CD14-positive monocyte (primary cell): ENCODE measurements at regions not wholly inside any gene's neighbourhood (a gene's known extent, or its start where the extent isn't known, plus 50 kb on each side); places are given as distances from the start of the nearest gene placed in this dataset.

Experiments
- DNase-seq, 3 donors: peaks; one replicate each; pipeline ENCODE4 v3.0.0-alpha.2; 2011 to 2022
- H2AFZ ChIP-seq: 2 replicates; pipeline ENCODE4 v1.6.0; 2012; ENCODE audit warnings: mild to moderate bottlenecking, low read depth, low read length, inconsistent platforms; ENCODE audit not compliant: insufficient read depth, poor library complexity, severe bottlenecking
- H3K27ac ChIP-seq, 2 donors: 1 replicate in 1 of 2; 2 replicates in 1 of 2; pipeline ENCODE4 v1.5.1; 2012 to 2013; ENCODE audit warnings: low read length in 2 of 2, control low read depth in 1 of 2, inconsistent platforms in 1 of 2, low read depth in 1 of 2, mild to moderate bottlenecking in 1 of 2
- H3K27me3 ChIP-seq, 2 donors: one replicate each; pipeline versions ENCODE4 v1.6.0 to v1.6.1; 2011 to 2013; ENCODE audit warnings: low read length in 2 of 2; ENCODE audit not compliant: control insufficient read depth in 2 of 2, insufficient read depth in 2 of 2
- H3K36me3 ChIP-seq, 2 donors: replicated peaks in 1 of 2; 1 replicate in 1 of 2; 2 replicates in 1 of 2; pipeline versions ENCODE4 v1.5.1 to v1.6.1; 2012 to 2013; ENCODE audit warnings: low read length in 2 of 2, control low read depth in 1 of 2, inconsistent platforms in 1 of 2, mild to moderate bottlenecking in 1 of 2; ENCODE audit not compliant: insufficient read depth in 2 of 2, control insufficient read depth in 1 of 2
- H3K4me1 ChIP-seq, 2 donors: 1 replicate in 1 of 2; 2 replicates in 1 of 2; pipeline versions ENCODE4 v1.5.1 to v1.6.1; 2012 to 2013; ENCODE audit warnings: low read length in 2 of 2, control low read depth in 1 of 2, inconsistent platforms in 1 of 2, mild to moderate bottlenecking in 1 of 2, moderate library complexity in 1 of 2; ENCODE audit not compliant: insufficient read depth in 2 of 2, control insufficient read depth in 1 of 2
- H3K4me2 ChIP-seq: replicated peaks from 2 replicates; pipeline ENCODE3; 2012; ENCODE audit warnings: low read length, moderate library complexity, mild to moderate bottlenecking; ENCODE audit not compliant: poor library complexity, severe bottlenecking; ENCODE audit errors: extremely low read depth
- H3K4me3 ChIP-seq, 3 experiments: fragments of 200-600 bp in 1 of 3; sonication (generic) in 1 of 3; replicated peaks in 1 of 3; 1 replicate in 2 of 3; 2 replicates in 1 of 3; pipeline ENCODE4 v1.5.1; 2011 to 2013; ENCODE audit warnings: low read length in 3 of 3, mild to moderate bottlenecking in 3 of 3, control low read depth in 2 of 3, low read depth in 2 of 3, inconsistent platforms in 1 of 3, moderate library complexity in 1 of 3
- H3K79me2 ChIP-seq: 2 replicates; pipeline ENCODE4 v1.6.0; 2012; ENCODE audit warnings: mild to moderate bottlenecking, control low read depth, inconsistent platforms, low read length, moderate library complexity; ENCODE audit not compliant: insufficient read depth
- H3K9ac ChIP-seq: 2 replicates; pipeline ENCODE4 v1.6.0; 2017; ENCODE audit warnings: low read length, mild to moderate bottlenecking; ENCODE audit not compliant: insufficient read depth, poor library complexity, severe bottlenecking
- H3K9me3 ChIP-seq, 2 donors: replicated peaks in 1 of 2; 1 replicate in 1 of 2; 2 replicates in 1 of 2; pipeline versions ENCODE4 v1.5.1 to v1.6.1; 2012 to 2013; ENCODE audit warnings: low read length in 2 of 2, control low read depth in 1 of 2; ENCODE audit not compliant: control insufficient read depth in 1 of 2, insufficient read depth in 1 of 2
- H4K20me1 ChIP-seq: 2 replicates; pipeline ENCODE4 v1.6.0; 2012; ENCODE audit warnings: mild to moderate bottlenecking, low read length, control low read depth, moderate library complexity; ENCODE audit not compliant: insufficient read depth
- H3K27ac Mint-ChIP-seq, 7 donors: one replicate each; pipeline ENCODE4 v1.8.0; 2020; ENCODE audit warnings: mild to moderate bottlenecking in 7 of 7, mixed read lengths in 7 of 7, moderate library complexity in 6 of 7, inconsistent platforms in 2 of 7
- H3K27me3 Mint-ChIP-seq, 3 donors: one replicate each; pipeline ENCODE4 v1.8.0; 2021 to 2022; ENCODE audit warnings: low read depth in 3 of 3, mild to moderate bottlenecking in 3 of 3, mixed read lengths in 3 of 3, moderate library complexity in 3 of 3, inconsistent platforms in 1 of 3
- H3K36me3 Mint-ChIP-seq, 2 donors: one replicate each; pipeline ENCODE4 v1.8.0; 2020; ENCODE audit warnings: mixed read lengths in 2 of 2, inconsistent platforms in 1 of 2, mild to moderate bottlenecking in 1 of 2
- H3K4me1 Mint-ChIP-seq: one replicate; pipeline ENCODE4 v1.8.0; 2020; ENCODE audit warnings: mild to moderate bottlenecking, mixed read lengths
- H3K4me3 Mint-ChIP-seq, 2 donors: one replicate each; pipeline ENCODE4 v1.8.0; 2020; ENCODE audit warnings: mild to moderate bottlenecking in 2 of 2, mixed read lengths in 2 of 2, moderate library complexity in 1 of 2
- H3K9me3 Mint-ChIP-seq, 7 donors: one replicate each; pipeline ENCODE4 v1.8.0; 2020 to 2022; ENCODE audit warnings: mixed read lengths in 7 of 7, mild to moderate bottlenecking in 6 of 7, moderate library complexity in 6 of 7, inconsistent platforms in 2 of 7
- WGBS: methylation state at CpG from one replicate; pipeline ENCODE4 v1.1.5; 2013; ENCODE audit warnings: missing lambda C conversion rate; ENCODE audit not compliant: insufficient coverage; 5-methylcytosine and 5-hydroxymethylcytosine counted together
- intact Hi-C, 2 donors: fragments of 100-400 bp; cut with micrococcal nuclease; formaldehyde crosslinking; loops; one replicate each; pipeline versions ENCODE4 v1.15.0 to v1.15.1; 2023
- TF ChIP-seq, protein P1 (sequence below): fragments of 200-600 bp; IDR thresholded peaks from one replicate; pipeline ENCODE4 v1.8.0; 2022; ENCODE audit warnings: antibody characterized with exemption, mild to moderate bottlenecking

GRCh38 chr21:32941263-32941662 is 84.5 kb upstream of the OLIG2 start:
- no peaks in the 10 kb centered on the region for H3K36me3 ChIP-seq
- no peaks in the 10 kb centered on the region for H3K4me1 ChIP-seq
- no peak overlapping the region for H3K27ac Mint-ChIP-seq
- peaks cover 6 to 12% (median 8%) of the 10 kb centered on the region in 7 donors for H3K9me3 Mint-ChIP-seq
- DNase-seq = no peak
- H2AFZ ChIP-seq = no peak overlapping the region
- no peak overlapping the region for H3K4me3 ChIP-seq
- H3K9me3 ChIP-seq = peaks cover 0 to 7% of the 10 kb centered on the region in 2 donors
- no peaks in the 10 kb centered on the region for H3K27me3 ChIP-seq
- H3K4me2 ChIP-seq = no peak overlapping the region
- H3K27me3 Mint-ChIP-seq = peaks cover 6 to 11% (median 6%) of the 10 kb centered on the region in 3 donors
- peaks cover 4% of the 10 kb centered on the region for H3K4me1 Mint-ChIP-seq
- no peaks in the 10 kb centered on the region for H3K36me3 Mint-ChIP-seq
- no peak overlapping the region for H3K9ac ChIP-seq
- TF ChIP-seq, protein P1, sequence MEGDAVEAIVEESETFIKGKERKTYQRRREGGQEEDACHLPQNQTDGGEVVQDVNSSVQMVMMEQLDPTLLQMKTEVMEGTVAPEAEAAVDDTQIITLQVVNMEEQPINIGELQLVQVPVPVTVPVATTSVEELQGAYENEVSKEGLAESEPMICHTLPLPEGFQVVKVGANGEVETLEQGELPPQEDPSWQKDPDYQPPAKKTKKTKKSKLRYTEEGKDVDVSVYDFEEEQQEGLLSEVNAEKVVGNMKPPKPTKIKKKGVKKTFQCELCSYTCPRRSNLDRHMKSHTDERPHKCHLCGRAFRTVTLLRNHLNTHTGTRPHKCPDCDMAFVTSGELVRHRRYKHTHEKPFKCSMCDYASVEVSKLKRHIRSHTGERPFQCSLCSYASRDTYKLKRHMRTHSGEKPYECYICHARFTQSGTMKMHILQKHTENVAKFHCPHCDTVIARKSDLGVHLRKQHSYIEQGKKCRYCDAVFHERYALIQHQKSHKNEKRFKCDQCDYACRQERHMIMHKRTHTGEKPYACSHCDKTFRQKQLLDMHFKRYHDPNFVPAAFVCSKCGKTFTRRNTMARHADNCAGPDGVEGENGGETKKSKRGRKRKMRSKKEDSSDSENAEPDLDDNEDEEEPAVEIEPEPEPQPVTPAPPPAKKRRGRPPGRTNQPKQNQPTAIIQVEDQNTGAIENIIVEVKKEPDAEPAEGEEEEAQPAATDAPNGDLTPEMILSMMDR = no peak
- H4K20me1 ChIP-seq = no peaks in the 10 kb centered on the region
- WGBS = no CpG with 5 or more reads among the region's 2 CpGs
- intact Hi-C loops = loop anchor here (2.0 to 5.0 kb wide), 2 partner anchors 186 kb away; no protein-coding TSS in a partner anchor
- H3K79me2 ChIP-seq = no peaks in the 10 kb centered on the region
- H3K27ac ChIP-seq = no peak overlapping the region
- H3K4me3 Mint-ChIP-seq = no peak overlapping the region

- Histone ChIP-seq H3K27ac (no peak overlapping the region), H4K20me1 (no peaks in the 10 kb centered on the region), H3K4me3 (no peak overlapping the region), H2AFZ (no peak overlapping the region), H3K79me2 (no peaks in the 10 kb centered on the region), H3K36me3 (no peaks in the 10 kb centered on the region), H3K9me3 (no peaks in the 10 kb centered on the region), H3K4me1 (no peaks in the 10 kb centered on the region), H3K27me3 (no peaks in the 10 kb centered on the region), H3K4me2 (no peak overlapping the region), H3K9ac (no peak overlapping the region)
- intact Hi-C loops = no loop called here
- Mint-ChIP-seq H3K4me1 (no peaks in the 10 kb centered on the region), H3K27ac (no peak overlapping the region), H3K9me3 (no peaks in the 10 kb centered on the region), H3K36me3 (no peaks in the 10 kb centered on the region), H3K27me3 (peaks cover 4 to 15% (median 5%) of the 10 kb centered on the region in 3 donors), H3K4me3 (no peak overlapping the region)
- 100% methylated on average over 2 of the region's 2 CpGs for whole genome bisulfite sequencing
- DNase-seq = no peak
- TF ChIP-seq, protein P1 = no peak
These were observed 79.1 kb upstream of the OLIG2 start for GRCh38 chr21:32946654-32947053.
